ENCODE measurements at regions not wholly inside any gene's neighbourhood (a gene's known extent, or its start where the extent isn't known, plus 50 kb on each side); places are given as distances from the start of the nearest gene placed in this dataset.

- TF ChIP-seq CTCF (IDR thresholded peaks at IDR 0.05) (no peak), POLR2AphosphoS5 (IDR thresholded peaks at IDR 0.05; ENCODE audit: low read depth, low read length) (no peak), TCF7L2 (IDR thresholded peaks at IDR 0.05; ENCODE audit: low read depth, low read length) (no peak)
Measured at GRCh38 chr3:72192572-72192971, 407.6 kb upstream of the PROK2 start.
